ENCODE measurements at regions not wholly inside any gene's neighbourhood (a gene's known extent, or its start where the extent isn't known, plus 50 kb on each side); places are given as distances from the start of the nearest gene placed in this dataset.
"Not testable (repeated sequence)": the region's sequence is repeated elsewhere in the genome, so short reads cannot be mapped to it uniquely, and the experiment has no call there.

GRCh38 chr12:37441371-37441770, 875.2 kb upstream of the ALG10B start:
- DNase-seq; intact Hi-C loops (cut with DNase I): not testable (repeated sequence)

GRCh38 chr12:37455646-37456045, 860.9 kb upstream of the ALG10B start:
- intact Hi-C loops (cut with DNase I); DNase-seq: not testable (repeated sequence)

GRCh38 chr12:37497939-37498338, 818.6 kb upstream of the ALG10B start:
- intact Hi-C loops (cut with DNase I); DNase-seq: not testable (repeated sequence)

- intact Hi-C loops (cut with DNase I); DNase-seq: not testable (repeated sequence)
These were observed 806.3 kb upstream of the ALG10B start for GRCh38 chr12:37510256-37510655.

GRCh38 chr12:37540581-37540980, 776.0 kb upstream of the ALG10B start:
- intact Hi-C loops (cut with DNase I); DNase-seq: not testable (repeated sequence)

GRCh38 chr12:37541356-37541755, 775.2 kb upstream of the ALG10B start:
- intact Hi-C loops (cut with DNase I) = no loop called here
- DNase-seq = peak in 1 of 42 donors; percentile 39

- peak in 2 of 42 donors; percentile 29 to 35 for DNase-seq
- intact Hi-C loops (cut with DNase I) = no loop called here
These were observed 773.2 kb upstream of the ALG10B start for GRCh38 chr12:37543131-37543965.

GRCh38 chr12:37543966-37544668, 772.5 kb upstream of the ALG10B start:
- DNase-seq = peak in 2 of 42 donors; percentile 13 to 26
- intact Hi-C loops (cut with DNase I) = no loop called here

GRCh38 chr12:37544669-37545330, 771.8 kb upstream of the ALG10B start:
- DNase-seq = peak in 3 of 42 donors; percentile 15 to 19 (median 16)
- intact Hi-C loops (cut with DNase I) = not testable (repeated sequence)

GRCh38 chr12:37545759-37546158, 770.8 kb upstream of the ALG10B start:
- intact Hi-C loops (cut with DNase I) = no loop called here
- DNase-seq = peak in 2 of 42 donors; percentile 12 to 19

- peak in 1 of 42 donors; percentile 18 for DNase-seq
- intact Hi-C loops (cut with DNase I) = no loop called here
These were observed 770.4 kb upstream of the ALG10B start for GRCh38 chr12:37546206-37546605.

GRCh38 chr12:37546901-37547475, 769.6 kb upstream of the ALG10B start:
- peak in 1 of 42 donors; percentile 7 for DNase-seq
- intact Hi-C loops (cut with DNase I) = no loop called here

GRCh38 chr12:37547611-37548010, 769.0 kb upstream of the ALG10B start:
- peak in 1 of 42 donors; percentile 4 for DNase-seq
- intact Hi-C loops (cut with DNase I) = no loop called here

- intact Hi-C loops (cut with DNase I) = no loop called here
- peak in 1 of 42 donors; percentile 32 for DNase-seq
These were observed 768.2 kb upstream of the ALG10B start for GRCh38 chr12:37548266-37548805.

GRCh38 chr12:37556957-37557356, 759.6 kb upstream of the ALG10B start:
- peak in 1 of 42 donors; percentile 7 for DNase-seq
- intact Hi-C loops (cut with DNase I) = not testable (repeated sequence)

GRCh38 chr12:37565112-37565511, 751.5 kb upstream of the ALG10B start:
- intact Hi-C loops (cut with DNase I) = no loop called here
- no peak for DNase-seq

GRCh38 chr12:37570547-37570946, 746.0 kb upstream of the ALG10B start:
- intact Hi-C loops (cut with DNase I); DNase-seq: not testable (repeated sequence)
